Skeletal muscle tissue (tissue), 3 donors: ENCODE measurements at regions not wholly inside any gene's neighbourhood (a gene's known extent, or its start where the extent isn't known, plus 50 kb on each side); places are given as distances from the start of the nearest gene placed in this dataset.

Source experiments
- H3K27ac ChIP-seq: one replicate; pipeline ENCODE4 v1.7.0; 2013; ENCODE audit warnings: mild to moderate bottlenecking, low read depth, low read length, inconsistent platforms
- H3K27me3 ChIP-seq, 3 donors: one replicate each; pipeline ENCODE4 v1.7.0; 2013; ENCODE audit warnings: low read length in 3 of 3; ENCODE audit not compliant: control insufficient read depth in 3 of 3, insufficient read depth in 3 of 3
- H3K36me3 ChIP-seq, 3 donors: one replicate each; pipeline ENCODE4 v1.7.0; 2013; ENCODE audit warnings: low read length in 3 of 3; ENCODE audit not compliant: control insufficient read depth in 3 of 3, insufficient read depth in 3 of 3
- H3K4me1 ChIP-seq, 3 donors: one replicate each; pipeline ENCODE4 v1.7.0; 2013; ENCODE audit warnings: low read length in 3 of 3, mild to moderate bottlenecking in 3 of 3; ENCODE audit not compliant: control insufficient read depth in 3 of 3, insufficient read depth in 3 of 3
- H3K4me3 ChIP-seq, 3 donors: one replicate each; pipeline ENCODE4 v1.7.0; 2013; ENCODE audit warnings: low read length in 3 of 3
- H3K9ac ChIP-seq, 3 donors: one replicate each; pipeline ENCODE4 v1.7.0; 2013; ENCODE audit warnings: low read length in 3 of 3, mild to moderate bottlenecking in 3 of 3, moderate library complexity in 2 of 3, low read depth in 1 of 3
- H3K9me3 ChIP-seq, 3 donors: one replicate each; pipeline ENCODE4 v1.7.0; 2013; ENCODE audit warnings: low read length in 3 of 3; ENCODE audit not compliant: control insufficient read depth in 3 of 3
- donor health status: Osteomylitis.

- H3K9me3 ChIP-seq: no peaks in the 10 kb centered on the region
- no peaks in the 10 kb centered on the region for H3K27me3 ChIP-seq
- no peak overlapping the region for H3K4me3 ChIP-seq
Observed at GRCh38 chr1:214913966-214914365, 168.6 kb upstream of the KCNK2 start.

DNA sequence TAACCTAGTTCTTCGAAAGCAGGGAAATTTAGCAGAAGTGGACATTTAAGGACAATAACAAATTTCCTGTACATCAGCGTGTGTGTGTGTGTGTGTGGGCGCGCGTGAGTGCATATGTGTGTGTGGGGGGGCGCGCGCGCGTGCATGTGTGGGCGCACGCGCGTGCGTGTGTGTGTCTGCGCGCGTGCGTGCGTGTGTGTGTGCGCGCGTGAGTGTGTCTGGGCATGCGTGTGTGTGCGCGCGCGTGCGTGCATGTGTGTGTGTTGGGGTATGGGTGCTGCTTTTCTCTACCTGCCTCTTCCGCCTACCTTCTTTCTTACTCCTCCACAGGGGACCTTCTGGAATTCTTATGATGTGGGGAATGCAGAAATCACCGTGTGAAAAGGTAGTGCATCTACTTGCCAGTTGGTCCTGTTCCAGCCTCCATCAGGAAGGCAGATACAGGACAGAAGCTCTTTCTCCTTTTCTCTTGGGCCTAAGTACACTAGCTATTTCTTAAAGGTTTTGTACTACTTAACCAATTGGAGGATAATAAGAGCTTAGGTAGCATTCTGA lies 165.4 kb upstream of the KCNK2 start:
- H3K4me3 ChIP-seq: no peak overlapping the region
- no peaks in the 10 kb centered on the region for H3K27me3 ChIP-seq
- H3K36me3 ChIP-seq: no peaks in the 10 kb centered on the region
- no peak overlapping the region for H3K9ac ChIP-seq
- no peak overlapping the region for H3K27ac ChIP-seq
- no peaks in the 10 kb centered on the region for H3K4me1 ChIP-seq
- no peaks in the 10 kb centered on the region for H3K9me3 ChIP-seq

More at GRCh38 chr1:214913966-214914365, 168.6 kb upstream of the KCNK2 start:
- Histone ChIP-seq H3K36me3 (no peaks in the 10 kb centered on the region), H3K4me1 (no peaks in the 10 kb centered on the region), H3K9ac (no peak overlapping the region), H3K27ac (no peak overlapping the region)

DNA sequence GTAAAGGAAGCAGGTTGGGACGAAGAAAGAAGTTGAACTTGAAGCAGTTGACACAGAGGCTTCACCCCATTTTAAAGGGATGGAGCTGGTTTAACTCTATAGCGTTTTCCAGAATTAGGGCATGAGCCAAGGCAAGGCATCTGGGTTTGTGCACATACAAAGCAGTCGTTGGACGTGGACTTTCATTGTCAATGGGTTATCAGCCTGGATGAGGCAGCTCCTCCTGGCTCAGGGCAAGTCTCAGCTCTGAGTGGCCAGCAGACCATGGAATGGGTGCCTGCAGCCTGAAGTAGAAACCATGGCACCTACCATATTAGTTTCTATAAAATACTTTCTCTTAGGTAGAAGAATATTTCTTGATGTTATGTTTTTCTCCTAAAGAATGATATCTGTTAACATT lies 163.8 kb upstream of the KCNK2 start:
- no peaks in the 10 kb centered on the region for H3K36me3 ChIP-seq
- H3K4me1 ChIP-seq: no peaks in the 10 kb centered on the region
- no peaks in the 10 kb centered on the region for H3K27me3 ChIP-seq
- no peak overlapping the region for H3K4me3 ChIP-seq
- no peak overlapping the region for H3K27ac ChIP-seq
- H3K9me3 ChIP-seq: no peaks in the 10 kb centered on the region
- H3K9ac ChIP-seq: no peak overlapping the region

- Histone ChIP-seq H3K4me1 (no peaks in the 10 kb centered on the region), H3K9me3 (no peaks in the 10 kb centered on the region), H3K27me3 (no peaks in the 10 kb centered on the region), H3K27ac (no peak overlapping the region), H3K4me3 (no peak overlapping the region), H3K9ac (no peak overlapping the region), H3K36me3 (no peaks in the 10 kb centered on the region)
Observed at GRCh38 chr1:214920337-214920736, 162.2 kb upstream of the KCNK2 start.

- Histone ChIP-seq H3K27me3 (no peaks in the 10 kb centered on the region), H3K36me3 (no peaks in the 10 kb centered on the region), H3K9me3 (no peaks in the 10 kb centered on the region), H3K4me1 (no peaks in the 10 kb centered on the region), H3K4me3 (no peak overlapping the region), H3K9ac (no peak overlapping the region), H3K27ac (no peak overlapping the region)
Observed at GRCh38 chr1:214923278-214923915, 159.1 kb upstream of the KCNK2 start.

- H3K9me3 ChIP-seq: no peaks in the 10 kb centered on the region
- H3K27me3 ChIP-seq: no peaks in the 10 kb centered on the region
- H3K4me1 ChIP-seq: no peaks in the 10 kb centered on the region
- no peak overlapping the region for H3K27ac ChIP-seq
- H3K36me3 ChIP-seq: no peaks in the 10 kb centered on the region
- H3K9ac ChIP-seq: no peak overlapping the region
- H3K4me3 ChIP-seq: no peak overlapping the region
Observed at GRCh38 chr1:214927796-214928195, 154.7 kb upstream of the KCNK2 start.

DNA sequence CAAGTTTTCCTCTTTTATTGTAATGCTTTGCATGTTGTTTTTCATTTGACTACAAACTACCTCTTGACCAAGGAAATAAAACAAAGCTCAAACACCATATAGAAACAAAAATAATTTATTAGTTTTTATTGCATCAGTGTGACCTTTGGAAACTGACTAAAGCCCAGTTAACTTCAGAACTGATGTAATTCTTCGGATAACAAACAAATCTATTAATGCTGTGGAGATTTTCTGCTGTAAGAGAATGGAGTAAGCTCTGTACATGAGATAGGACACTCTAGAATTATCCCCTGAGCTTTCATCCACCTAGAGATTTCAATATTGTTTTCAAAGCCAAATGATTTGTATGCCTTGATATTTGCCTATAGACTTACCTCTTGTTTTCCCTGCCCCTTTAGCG lies 154.0 kb upstream of the KCNK2 start:
- Histone ChIP-seq H3K36me3 (no peaks in the 10 kb centered on the region), H3K4me1 (no peaks in the 10 kb centered on the region), H3K27me3 (no peaks in the 10 kb centered on the region), H3K9ac (no peak overlapping the region), H3K4me3 (no peak overlapping the region), H3K9me3 (no peaks in the 10 kb centered on the region), H3K27ac (no peak overlapping the region)

- no peak overlapping the region for H3K4me3 ChIP-seq
- H3K9me3 ChIP-seq: no peaks in the 10 kb centered on the region
- no peaks in the 10 kb centered on the region for H3K36me3 ChIP-seq
- no peaks in the 10 kb centered on the region for H3K4me1 ChIP-seq
- H3K27ac ChIP-seq: no peak overlapping the region
- H3K27me3 ChIP-seq: no peaks in the 10 kb centered on the region
- no peak overlapping the region for H3K9ac ChIP-seq
Observed at GRCh38 chr1:214933375-214933774, 149.2 kb upstream of the KCNK2 start.

GRCh38 chr1:214934045-214934444 lies 148.5 kb upstream of the KCNK2 start:
- no peaks in the 10 kb centered on the region for H3K4me1 ChIP-seq
- no peaks in the 10 kb centered on the region for H3K9me3 ChIP-seq
- no peak overlapping the region for H3K27ac ChIP-seq
- H3K36me3 ChIP-seq: no peaks in the 10 kb centered on the region
- no peak overlapping the region for H3K9ac ChIP-seq
- no peaks in the 10 kb centered on the region for H3K27me3 ChIP-seq
- no peak overlapping the region for H3K4me3 ChIP-seq

- no peak overlapping the region for H3K4me3 ChIP-seq
- H3K9me3 ChIP-seq: no peaks in the 10 kb centered on the region
- no peaks in the 10 kb centered on the region for H3K27me3 ChIP-seq
- H3K27ac ChIP-seq: no peak overlapping the region
- H3K4me1 ChIP-seq: no peaks in the 10 kb centered on the region
- no peaks in the 10 kb centered on the region for H3K36me3 ChIP-seq
- no peak overlapping the region for H3K9ac ChIP-seq
Observed at GRCh38 chr1:214935258-214935657, 147.3 kb upstream of the KCNK2 start.
